ENCODE measurements at regions not wholly inside any gene's neighbourhood (a gene's known extent, or its start where the extent isn't known, plus 50 kb on each side); places are given as distances from the start of the nearest gene placed in this dataset.
A peak's percentile ranks its signal among the peaks of the same experiment; 100 is the strongest.

- Mint-ChIP-seq H3K9me3 (no peaks in the 10 kb centered on the region), H3K4me1 (no peaks in the 10 kb centered on the region), H3K27me3 (no peaks in the 10 kb centered on the region), H3K4me3 (no peak overlapping the region), H3K36me3 (no peaks in the 10 kb centered on the region), H3K27ac (no peak overlapping the region)
- ATAC-seq = no peak
These were observed 1036.3 kb downstream of the TTLL7 start for GRCh38 chr1:82962658-82963057.

- H3K27ac Mint-ChIP-seq = no peak overlapping the region
- H3K9me3 Mint-ChIP-seq = no peaks in the 10 kb centered on the region
- H3K4me1 Mint-ChIP-seq = no peaks in the 10 kb centered on the region
- H3K4me3 Mint-ChIP-seq = no peak overlapping the region
- no peaks in the 10 kb centered on the region for H3K27me3 Mint-ChIP-seq
- no peak for ATAC-seq
- H3K36me3 Mint-ChIP-seq = no peaks in the 10 kb centered on the region
These were observed 1048.2 kb downstream of the TTLL7 start for GRCh38 chr1:82950606-82951200.

GRCh38 chr1:82948386-82948785 is 1050.5 kb downstream of the TTLL7 start:
- Mint-ChIP-seq H3K36me3 (no peaks in the 10 kb centered on the region), H3K27ac (no peak overlapping the region), H3K4me3 (no peak overlapping the region), H3K4me1 (no peaks in the 10 kb centered on the region), H3K9me3 (no peaks in the 10 kb centered on the region), H3K27me3 (no peaks in the 10 kb centered on the region)
- no peak for ATAC-seq

- no peak for ATAC-seq
- Mint-ChIP-seq H3K36me3 (no peaks in the 10 kb centered on the region), H3K9me3 (no peaks in the 10 kb centered on the region), H3K4me1 (no peaks in the 10 kb centered on the region), H3K4me3 (no peak overlapping the region), H3K27me3 (no peaks in the 10 kb centered on the region), H3K27ac (no peak overlapping the region)
These were observed 1051.7 kb downstream of the TTLL7 start for GRCh38 chr1:82947278-82947677.

GRCh38 chr1:82946096-82946605 is 1052.8 kb downstream of the TTLL7 start:
- H3K4me3 Mint-ChIP-seq = no peak overlapping the region
- H3K4me1 Mint-ChIP-seq = no peaks in the 10 kb centered on the region
- H3K27ac Mint-ChIP-seq = no peak overlapping the region
- no peak for ATAC-seq
- no peaks in the 10 kb centered on the region for H3K27me3 Mint-ChIP-seq
- H3K36me3 Mint-ChIP-seq = no peaks in the 10 kb centered on the region
- H3K9me3 Mint-ChIP-seq = no peaks in the 10 kb centered on the region

- no peak overlapping the region for H3K27ac Mint-ChIP-seq
- no peaks in the 10 kb centered on the region for H3K36me3 Mint-ChIP-seq
- no peaks in the 10 kb centered on the region for H3K27me3 Mint-ChIP-seq
- ATAC-seq = no peak
- no peak overlapping the region for H3K4me3 Mint-ChIP-seq
- H3K9me3 Mint-ChIP-seq = no peaks in the 10 kb centered on the region
- H3K4me1 Mint-ChIP-seq = no peaks in the 10 kb centered on the region
These were observed 1054.1 kb downstream of the TTLL7 start for GRCh38 chr1:82944822-82945221.

- H3K27me3 Mint-ChIP-seq = peaks cover 10% of the 10 kb centered on the region
- H3K27ac Mint-ChIP-seq = no peak overlapping the region
- peaks cover 13% of the 10 kb centered on the region for H3K9me3 Mint-ChIP-seq
- H3K4me1 Mint-ChIP-seq = no peaks in the 10 kb centered on the region
- no peaks in the 10 kb centered on the region for H3K36me3 Mint-ChIP-seq
- no peak overlapping the region for H3K4me3 Mint-ChIP-seq
- ATAC-seq = no peak
These were observed 1064.9 kb downstream of the TTLL7 start for GRCh38 chr1:82934074-82934473.

GRCh38 chr1:82932727-82933126 is 1066.2 kb downstream of the TTLL7 start:
- Mint-ChIP-seq H3K4me3 (no peak overlapping the region), H3K9me3 (peaks cover 13% of the 10 kb centered on the region), H3K27me3 (peaks cover 10% of the 10 kb centered on the region), H3K27ac (no peak overlapping the region), H3K36me3 (no peaks in the 10 kb centered on the region), H3K4me1 (no peaks in the 10 kb centered on the region)
- peak; percentile 31 for ATAC-seq

GRCh38 chr1:82932207-82932606 is 1066.7 kb downstream of the TTLL7 start:
- no peak for ATAC-seq
- no peak overlapping the region for H3K4me3 Mint-ChIP-seq
- peaks cover 13% of the 10 kb centered on the region for H3K9me3 Mint-ChIP-seq
- H3K27ac Mint-ChIP-seq = no peak overlapping the region
- no peaks in the 10 kb centered on the region for H3K4me1 Mint-ChIP-seq
- no peaks in the 10 kb centered on the region for H3K36me3 Mint-ChIP-seq
- peaks cover 10% of the 10 kb centered on the region for H3K27me3 Mint-ChIP-seq

- H3K27me3 Mint-ChIP-seq = peaks cover 10% of the 10 kb centered on the region
- no peak for ATAC-seq
- no peaks in the 10 kb centered on the region for H3K4me1 Mint-ChIP-seq
- H3K4me3 Mint-ChIP-seq = no peak overlapping the region
- H3K36me3 Mint-ChIP-seq = no peaks in the 10 kb centered on the region
- H3K27ac Mint-ChIP-seq = no peak overlapping the region
- H3K9me3 Mint-ChIP-seq = peaks cover 10% of the 10 kb centered on the region
These were observed 1067.9 kb downstream of the TTLL7 start for GRCh38 chr1:82931006-82931405.

GRCh38 chr1:82927753-82928152 is 1071.2 kb downstream of the TTLL7 start:
- no peaks in the 10 kb centered on the region for H3K36me3 Mint-ChIP-seq
- H3K27me3 Mint-ChIP-seq = peaks cover 2% of the 10 kb centered on the region
- H3K4me1 Mint-ChIP-seq = no peaks in the 10 kb centered on the region
- no peak for ATAC-seq
- no peak overlapping the region for H3K27ac Mint-ChIP-seq
- no peak overlapping the region for H3K4me3 Mint-ChIP-seq
- peaks cover under 1% of the 10 kb centered on the region for H3K9me3 Mint-ChIP-seq

GRCh38 chr1:82924666-82925065 is 1074.3 kb downstream of the TTLL7 start:
- no peaks in the 10 kb centered on the region for H3K9me3 Mint-ChIP-seq
- H3K4me1 Mint-ChIP-seq = no peaks in the 10 kb centered on the region
- no peak for ATAC-seq
- H3K4me3 Mint-ChIP-seq = no peak overlapping the region
- no peaks in the 10 kb centered on the region for H3K36me3 Mint-ChIP-seq
- H3K27ac Mint-ChIP-seq = no peak overlapping the region
- no peaks in the 10 kb centered on the region for H3K27me3 Mint-ChIP-seq

GRCh38 chr1:82923931-82924330 is 1075.0 kb downstream of the TTLL7 start:
- Mint-ChIP-seq H3K27me3 (no peaks in the 10 kb centered on the region), H3K36me3 (no peaks in the 10 kb centered on the region), H3K4me3 (no peak overlapping the region), H3K4me1 (no peaks in the 10 kb centered on the region), H3K9me3 (no peaks in the 10 kb centered on the region), H3K27ac (no peak overlapping the region)
- no peak for ATAC-seq

- no peaks in the 10 kb centered on the region for H3K9me3 Mint-ChIP-seq
These were observed 1077.2 kb downstream of the TTLL7 start for GRCh38 chr1:82921759-82922158.

GRCh38 chr1:82920418-82921248 is 1078.3 kb downstream of the TTLL7 start:
- no peaks in the 10 kb centered on the region for H3K9me3 Mint-ChIP-seq
- no peaks in the 10 kb centered on the region for H3K4me1 Mint-ChIP-seq
- H3K4me3 Mint-ChIP-seq = no peak overlapping the region
- no peaks in the 10 kb centered on the region for H3K36me3 Mint-ChIP-seq
- H3K27ac Mint-ChIP-seq = no peak overlapping the region
- ATAC-seq = peak; percentile 27
- no peaks in the 10 kb centered on the region for H3K27me3 Mint-ChIP-seq

More at GRCh38 chr1:82921759-82922158, 1077.2 kb downstream of the TTLL7 start:
- no peak for ATAC-seq
- Mint-ChIP-seq H3K27ac (no peak overlapping the region), H3K4me1 (no peaks in the 10 kb centered on the region), H3K4me3 (no peak overlapping the region), H3K27me3 (no peaks in the 10 kb centered on the region), H3K36me3 (no peaks in the 10 kb centered on the region)

GRCh38 chr1:82919837-82920236 is 1079.1 kb downstream of the TTLL7 start:
- Mint-ChIP-seq H3K36me3 (no peaks in the 10 kb centered on the region), H3K9me3 (no peaks in the 10 kb centered on the region), H3K27me3 (no peaks in the 10 kb centered on the region), H3K4me1 (no peaks in the 10 kb centered on the region), H3K4me3 (no peak overlapping the region), H3K27ac (no peak overlapping the region)
- no peak for ATAC-seq
